GM12891 (cell line): ENCODE measurements at regions not wholly inside any gene's neighbourhood (a gene's known extent, or its start where the extent isn't known, plus 50 kb on each side); places are given as distances from the start of the nearest gene placed in this dataset.

Experiments used
- PAX5 ChIP-seq: IDR thresholded peaks from 2 replicates; pipeline ENCODE4 v1.6.1; 2011; ENCODE audit warnings: low read length, moderate library complexity, mild to moderate bottlenecking; ENCODE audit not compliant: insufficient read depth, severe bottlenecking
- POLR2A ChIP-seq: IDR thresholded peaks from 2 replicates; pipeline ENCODE4 v1.6.1; 2011; ENCODE audit warnings: low read depth, low read length, control low read depth
- POLR2AphosphoS5 ChIP-seq: IDR thresholded peaks from 2 replicates; pipeline ENCODE4 v1.6.1; 2011; ENCODE audit warnings: low read depth, low read length, control low read depth
- POU2F2 ChIP-seq: IDR thresholded peaks from 2 replicates; pipeline ENCODE4 v1.6.1; 2011; ENCODE audit warnings: low read depth, mild to moderate bottlenecking, control low read depth, low read length, moderate library complexity
- SPI1 ChIP-seq: IDR thresholded peaks from 2 replicates; pipeline ENCODE4 v1.6.1; 2011; ENCODE audit warnings: low read depth, low read length, control low read depth
- TAF1 ChIP-seq: IDR thresholded peaks from 2 replicates; pipeline ENCODE4 v1.6.1; 2011; ENCODE audit warnings: low read depth, low read length, control low read depth

GRCh38 chr2:729376-729861 is 52.2 kb upstream of the TMEM18 start:
- TF ChIP-seq POLR2AphosphoS5 (no peak), POLR2A (no peak), TAF1 (no peak), POU2F2 (no peak), SPI1 (no peak), PAX5 (no peak)
